KOPT-K1 (cell line): ENCODE measurements at regions not wholly inside any gene's neighbourhood (a gene's known extent, or its start where the extent isn't known, plus 50 kb on each side); places are given as distances from the start of the nearest gene placed in this dataset.
"Not testable (repeated sequence)": the region's sequence is repeated elsewhere in the genome, so short reads cannot be mapped to it uniquely, and the experiment has no call there.

Experiments used
- H3K27ac ChIP-seq: fragments of 200-600 bp; sonication (generic); 2 replicates; pipeline ENCODE4 v1.5.1; 2016; ENCODE audit warnings: antibody characterized with exemption, mild to moderate bottlenecking, low read depth, low read length; ENCODE audit not compliant: poor library complexity, severe bottlenecking
- H3K36me3 ChIP-seq: fragments of 200-600 bp; sonication (generic); 2 replicates; pipeline ENCODE4 v1.5.1; 2017; ENCODE audit warnings: antibody characterized with exemption, mild to moderate bottlenecking, low read length, moderate library complexity; ENCODE audit not compliant: insufficient read depth
- H3K9me3 ChIP-seq: fragments of 200-600 bp; sonication (generic); 2 replicates; pipeline ENCODE4 v1.5.1; 2017; ENCODE audit warnings: antibody characterized with exemption, low read length, mild to moderate bottlenecking; ENCODE audit not compliant: insufficient read depth, poor library complexity, severe bottlenecking

- H3K36me3 ChIP-seq, result no peaks in the 10 kb centered on the region
- H3K27ac ChIP-seq, result no peak overlapping the region
- H3K9me3 ChIP-seq, result no peaks in the 10 kb centered on the region
Observed at GRCh38 chr15:75100679-75101078, 77.3 kb downstream of the PPCDC start.

- H3K9me3 ChIP-seq, result no peaks in the 10 kb centered on the region
- H3K27ac ChIP-seq, result no peak overlapping the region
- H3K36me3 ChIP-seq, result no peaks in the 10 kb centered on the region
Observed at GRCh38 chr15:75104804-75105557, 81.6 kb downstream of the PPCDC start.

GRCh38 chr15:75107516-75107907, 84.1 kb downstream of the PPCDC start:
- Histone ChIP-seq H3K9me3 (peaks cover under 1% of the 10 kb centered on the region), H3K27ac (no peak overlapping the region), H3K36me3 (no peaks in the 10 kb centered on the region)

- peak overlapping the region; percentile 84 for H3K27ac ChIP-seq
- no peaks in the 10 kb centered on the region for H3K36me3 ChIP-seq
- peaks cover 7% of the 10 kb centered on the region for H3K9me3 ChIP-seq
Observed at GRCh38 chr15:75107908-75108838, 84.8 kb downstream of the PPCDC start.

- Histone ChIP-seq H3K27ac (peak overlapping the region; percentile 84), H3K9me3 (peaks cover 17% of the 10 kb centered on the region), H3K36me3 (no peaks in the 10 kb centered on the region)
Observed at GRCh38 chr15:75109021-75109735, 85.8 kb downstream of the PPCDC start.

- Histone ChIP-seq H3K9me3 (peaks cover 23% of the 10 kb centered on the region), H3K27ac (peak overlapping the region; percentile 84), H3K36me3 (no peaks in the 10 kb centered on the region)
Observed at GRCh38 chr15:75109736-75110130, 86.3 kb downstream of the PPCDC start.

- no peak overlapping the region for H3K27ac ChIP-seq
- no peaks in the 10 kb centered on the region for H3K36me3 ChIP-seq
- peaks cover 25% of the 10 kb centered on the region for H3K9me3 ChIP-seq
Observed at GRCh38 chr15:75112278-75112847, 89.0 kb downstream of the PPCDC start.

GRCh38 chr15:75112848-75113492, 88.7 kb upstream of the C15orf39 start:
- Histone ChIP-seq H3K36me3 (no peaks in the 10 kb centered on the region), H3K27ac (no peak overlapping the region), H3K9me3 (peaks cover 28% of the 10 kb centered on the region)

GRCh38 chr15:75114327-75114726, 87.4 kb upstream of the C15orf39 start:
- H3K9me3 ChIP-seq, result peaks cover 33% of the 10 kb centered on the region
- H3K36me3 ChIP-seq, result no peaks in the 10 kb centered on the region
- no peak overlapping the region for H3K27ac ChIP-seq

- Histone ChIP-seq H3K9me3 (peaks cover 33% of the 10 kb centered on the region), H3K27ac (no peak overlapping the region), H3K36me3 (no peaks in the 10 kb centered on the region)
Observed at GRCh38 chr15:75114796-75115195, 86.9 kb upstream of the C15orf39 start.

GRCh38 chr15:75115411-75115913, 86.2 kb upstream of the C15orf39 start:
- peaks cover 33% of the 10 kb centered on the region for H3K9me3 ChIP-seq
- H3K36me3 ChIP-seq, H3K27ac ChIP-seq: not testable (repeated sequence)

GRCh38 chr15:75116143-75116542, 85.5 kb upstream of the C15orf39 start:
- peaks cover 33% of the 10 kb centered on the region for H3K9me3 ChIP-seq
- not testable (repeated sequence) for H3K27ac ChIP-seq, H3K36me3 ChIP-seq

- peaks cover 27% of the 10 kb centered on the region for H3K9me3 ChIP-seq
- no peaks in the 10 kb centered on the region for H3K36me3 ChIP-seq
- no peak overlapping the region for H3K27ac ChIP-seq
Observed at GRCh38 chr15:75117993-75118392, 83.7 kb upstream of the C15orf39 start.

GRCh38 chr15:75119312-75119711, 82.4 kb upstream of the C15orf39 start:
- H3K27ac ChIP-seq, H3K36me3 ChIP-seq: not testable (repeated sequence)
- peaks cover 14% of the 10 kb centered on the region for H3K9me3 ChIP-seq
